OCI-LY7 (cell line): ENCODE measurements at regions not wholly inside any gene's neighbourhood (a gene's known extent, or its start where the extent isn't known, plus 50 kb on each side); places are given as distances from the start of the nearest gene placed in this dataset.

Experiments used
- CTCF ChIP-seq: fragments of 200-600 bp; sonication (generic); conservative IDR thresholded peaks from 2 replicates; pipeline ENCODE4 v1.5.1; 2014; ENCODE audit warnings: mild to moderate bottlenecking, antibody characterized with exemption, low read length, moderate library complexity, mixed read lengths
- EZH2phosphoT487 ChIP-seq: fragments of 200-600 bp; sonication (generic); IDR thresholded peaks from 2 replicates; pipeline ENCODE4 v1.6.1; 2018; ENCODE audit warnings: low read depth, borderline replicate concordance, mild to moderate bottlenecking, mixed run types, antibody characterized with exemption, low read length, moderate library complexity, mixed read lengths

- no peak for TF ChIP-seq CTCF
- TF ChIP-seq EZH2phosphoT487: no peak
These were observed 51.8 kb upstream of the B3GALNT1 start for GRCh38 chr3:161156936-161157335.
